ENCODE measurements at regions not wholly inside any gene's neighbourhood (a gene's known extent, or its start where the extent isn't known, plus 50 kb on each side); places are given as distances from the start of the nearest gene placed in this dataset.
"Not testable (repeated sequence)": the region's sequence is repeated elsewhere in the genome, so short reads cannot be mapped to it uniquely, and the experiment has no call there.

DNA sequence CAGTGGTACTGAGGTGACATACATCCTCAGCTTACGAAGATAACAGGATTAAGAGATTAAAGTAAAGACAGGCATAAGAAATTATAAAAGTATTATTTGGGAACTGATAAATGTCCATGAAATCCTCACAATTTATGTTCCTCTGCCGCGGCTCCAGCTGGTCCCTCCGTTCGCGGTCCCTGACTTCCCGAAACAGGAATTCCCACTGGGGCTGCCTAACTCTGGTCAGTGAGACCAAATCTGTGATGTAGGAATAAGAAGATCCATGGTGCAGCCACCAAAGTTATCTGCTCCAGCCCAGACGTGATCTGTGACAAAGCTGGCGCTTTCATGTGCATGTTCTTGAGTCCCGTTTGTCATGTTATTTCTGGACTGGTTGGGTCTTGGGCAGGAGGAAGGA is 70.2 kb downstream of the TNFAIP2 start:
- H3K4me1 Mint-ChIP-seq; DNase-seq (ENCODE audit: low spot score); H3K36me3 Mint-ChIP-seq; H3K27ac Mint-ChIP-seq; ATAC-seq; CTCF ChIA-PET; H3K4me3 Mint-ChIP-seq; POLR2A ChIA-PET: not testable (repeated sequence)
- peaks cover 21% of the 10 kb centered on the region for H3K9me3 Mint-ChIP-seq
- H3K27me3 Mint-ChIP-seq (ENCODE audit: low read depth): peaks cover 31% of the 10 kb centered on the region

- Mint-ChIP-seq H3K27me3 (ENCODE audit: low read depth) (peaks cover 28% of the 10 kb centered on the region), H3K36me3 (no peaks in the 10 kb centered on the region; the same call in 1 of the 2 replicates), H3K27ac (no peak overlapping the region), H3K4me1 (0 out of 2 replicates have a peak, but pooled peaks cover 4% of the 10 kb centered on the region), H3K4me3 (no peak overlapping the region), H3K9me3 (peaks cover 21% of the 10 kb centered on the region)
- no peak for DNase-seq (ENCODE audit: low spot score)
- ChIA-PET POLR2A (no interaction called here), CTCF (no interaction called here)
- no peak for TF ChIP-seq JAZF1 (CRISPR knock-in tag; IDR thresholded peaks at IDR 0.05)
- TF ChIP-seq NR1H2 (CRISPR knock-in tag; IDR thresholded peaks at IDR 0.05): no peak
- no peak for TF ChIP-seq ATF2 (CRISPR knock-in tag; IDR thresholded peaks at IDR 0.05; ENCODE audit: borderline replicate concordance, low read depth)
- TF ChIP-seq NR3C1 (CRISPR knock-in tag; conservative IDR thresholded peaks at IDR 0.05; ENCODE audit: low read depth): no peak
- no peak for TF ChIP-seq TP53 (CRISPR knock-in tag; IDR thresholded peaks at IDR 0.05)
- TF ChIP-seq, protein P1, sequence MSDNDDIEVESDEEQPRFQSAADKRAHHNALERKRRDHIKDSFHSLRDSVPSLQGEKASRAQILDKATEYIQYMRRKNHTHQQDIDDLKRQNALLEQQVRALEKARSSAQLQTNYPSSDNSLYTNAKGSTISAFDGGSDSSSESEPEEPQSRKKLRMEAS (CRISPR knock-in tag; IDR thresholded peaks at IDR 0.05): no peak
- TF ChIP-seq GABPB1 (CRISPR knock-in tag; IDR thresholded peaks at IDR 0.05): peak; percentile 55
- no peak for TF ChIP-seq KAT7 (CRISPR knock-in tag; IDR thresholded peaks at IDR 0.05; ENCODE audit: borderline replicate concordance)
- ATAC-seq: no peak
These were observed 71.2 kb downstream of the TNFAIP2 start for GRCh38 chr14:103194256-103195045.

DNA sequence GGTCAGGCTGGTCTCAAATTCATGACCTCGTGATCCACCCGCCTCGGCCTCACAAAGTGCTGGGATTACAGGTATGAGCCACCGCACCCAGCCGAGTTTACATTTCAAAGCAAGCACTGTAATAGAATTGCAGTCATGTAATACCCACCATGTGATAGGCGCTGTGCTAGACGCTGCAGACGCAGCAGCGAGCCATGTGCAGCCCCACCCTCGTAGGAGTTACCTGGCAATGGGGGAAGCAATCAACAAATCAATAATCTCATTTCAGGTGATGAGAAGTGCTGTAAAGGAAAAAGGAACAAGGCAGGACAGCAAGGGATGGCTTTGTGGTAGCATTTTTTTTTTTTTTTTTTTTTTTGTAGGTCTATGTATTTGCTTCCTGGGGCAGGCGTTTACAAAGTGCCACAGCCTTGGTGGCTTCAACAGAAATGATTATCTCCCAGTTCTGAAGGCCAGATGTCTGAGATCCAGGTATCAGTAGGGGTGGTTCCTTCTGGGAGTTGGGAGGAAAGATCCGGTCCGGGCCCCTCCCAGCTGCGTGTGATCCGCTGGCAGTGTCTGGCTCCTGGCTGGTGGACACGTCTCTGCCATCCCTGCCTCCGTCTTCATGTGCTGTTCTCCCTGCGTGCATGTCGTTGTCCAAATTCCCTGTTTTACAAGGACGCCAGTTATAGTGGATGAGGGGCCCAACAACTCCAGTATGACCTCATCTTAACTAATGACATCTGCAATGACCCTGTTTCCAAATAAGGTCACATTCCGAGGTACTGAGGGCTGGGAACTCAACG is 72.8 kb downstream of the TNFAIP2 start:
- Mint-ChIP-seq H3K36me3 (peaks cover 2% of the 10 kb centered on the region), H3K4me1 (no peaks in the 10 kb centered on the region), H3K9me3 (peaks cover 24% of the 10 kb centered on the region), H3K27ac (no peak overlapping the region), H3K4me3 (no peak overlapping the region), H3K27me3 (ENCODE audit: low read depth) (peaks cover 15% of the 10 kb centered on the region)
- DNase-seq (ENCODE audit: low spot score) (no peak), ATAC-seq (no peak)
- TF ChIP-seq RORB (CRISPR knock-in tag; IDR thresholded peaks at IDR 0.05): no peak
- TF ChIP-seq ELF4 (CRISPR knock-in tag; IDR thresholded peaks at IDR 0.05; ENCODE audit: low read depth): no peak
- TF ChIP-seq ZNF671 (CRISPR knock-in tag; IDR thresholded peaks at IDR 0.05): no peak
- no peak for TF ChIP-seq HMGA2 (CRISPR knock-in tag; IDR thresholded peaks at IDR 0.05)
- TF ChIP-seq ETV6 (CRISPR knock-in tag; IDR thresholded peaks at IDR 0.05): no peak
- no peak for TF ChIP-seq CBFB (CRISPR knock-in tag; IDR thresholded peaks at IDR 0.05; ENCODE audit: low read depth)
- no peak for TF ChIP-seq ATF3 (CRISPR knock-in tag; conservative IDR thresholded peaks at IDR 0.05)
- TF ChIP-seq GRHL2 (CRISPR knock-in tag; IDR thresholded peaks at IDR 0.05; ENCODE audit: insufficient replicate concordance, severe bottlenecking): no peak
- no peak for TF ChIP-seq TCF7 (CRISPR knock-in tag; IDR thresholded peaks at IDR 0.05; ENCODE audit: low read depth)
- ChIA-PET POLR2A (no interaction called here), CTCF (no interaction called here)

GRCh38 chr14:103196716-103197115 is 73.5 kb downstream of the TNFAIP2 start:
- ATAC-seq (no peak), DNase-seq (ENCODE audit: low spot score) (no peak)
- ChIA-PET POLR2A (no interaction called here), CTCF (no interaction called here)
- no peaks in the 10 kb centered on the region for H3K4me1 Mint-ChIP-seq
- H3K4me3 Mint-ChIP-seq: no peak overlapping the region
- H3K27ac Mint-ChIP-seq: no peak overlapping the region
- H3K27me3 Mint-ChIP-seq (ENCODE audit: low read depth): peaks cover 18% of the 10 kb centered on the region
- peaks cover 31% of the 10 kb centered on the region for H3K9me3 Mint-ChIP-seq
- peaks cover 8% of the 10 kb centered on the region for H3K36me3 Mint-ChIP-seq
- TF ChIP-seq NR3C1 (CRISPR knock-in tag; conservative IDR thresholded peaks at IDR 0.05; ENCODE audit: low read depth) (no peak), PREB (CRISPR knock-in tag; IDR thresholded peaks at IDR 0.05; ENCODE audit: borderline replicate concordance) (no peak), ZNF512 (CRISPR knock-in tag; IDR thresholded peaks at IDR 0.05; ENCODE audit: borderline replicate concordance) (no peak), ATF3 (CRISPR knock-in tag; conservative IDR thresholded peaks at IDR 0.05) (no peak), TP53 (CRISPR knock-in tag; IDR thresholded peaks at IDR 0.05) (no peak), SOX15 (CRISPR knock-in tag; IDR thresholded peaks at IDR 0.05) (no peak), ZMAT4 (CRISPR knock-in tag; IDR thresholded peaks at IDR 0.05) (no peak)
- TF ChIP-seq, protein P2, sequence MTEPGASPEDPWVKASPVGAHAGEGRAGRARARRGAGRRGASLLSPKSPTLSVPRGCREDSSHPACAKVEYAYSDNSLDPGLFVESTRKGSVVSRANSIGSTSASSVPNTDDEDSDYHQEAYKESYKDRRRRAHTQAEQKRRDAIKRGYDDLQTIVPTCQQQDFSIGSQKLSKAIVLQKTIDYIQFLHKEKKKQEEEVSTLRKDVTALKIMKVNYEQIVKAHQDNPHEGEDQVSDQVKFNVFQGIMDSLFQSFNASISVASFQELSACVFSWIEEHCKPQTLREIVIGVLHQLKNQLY (CRISPR knock-in tag; IDR thresholded peaks at IDR 0.05): no peak

Measured in WTC11 (cell line).